GM21367 (cell line): ENCODE measurements at regions not wholly inside any gene's neighbourhood (a gene's known extent, or its start where the extent isn't known, plus 50 kb on each side); places are given as distances from the start of the nearest gene placed in this dataset.

Source experiments
- ATAC-seq: cut with Tn5 transposase; IDR thresholded peaks from one replicate; pipeline ENCODE4 v1.9.1; 2021; ENCODE audit not compliant: unreplicated experiment

GRCh38 chr2:67824186-67824585 is 238.6 kb downstream of the C1D start:
- no peak for ATAC-seq

GRCh38 chr2:67825476-67825875 is 237.3 kb downstream of the C1D start:
- ATAC-seq = no peak

- no peak for ATAC-seq
Measured at GRCh38 chr2:67828066-67828465, 234.7 kb downstream of the C1D start.

- no peak for ATAC-seq
Measured at GRCh38 chr2:67829470-67829869, 233.3 kb downstream of the C1D start.

- ATAC-seq = no peak
Measured at GRCh38 chr2:67833632-67834031, 229.2 kb downstream of the C1D start.

- no peak for ATAC-seq
Measured at GRCh38 chr2:67834482-67834881, 228.3 kb downstream of the C1D start.

- ATAC-seq = no peak
Measured at GRCh38 chr2:67835266-67835665, 227.5 kb downstream of the C1D start.

- ATAC-seq = no peak
Measured at GRCh38 chr2:67836866-67837265, 225.9 kb downstream of the C1D start.

- no peak for ATAC-seq
Measured at GRCh38 chr2:67838205-67838604, 224.6 kb downstream of the C1D start.

GRCh38 chr2:67839242-67839641 is 223.6 kb downstream of the C1D start:
- no peak for ATAC-seq

- no peak for ATAC-seq
Measured at GRCh38 chr2:67839668-67840067, 223.1 kb downstream of the C1D start.

GRCh38 chr2:67840460-67841068 is 222.2 kb downstream of the C1D start:
- peak; percentile 78 for ATAC-seq

GRCh38 chr2:67841711-67842110 is 221.1 kb downstream of the C1D start:
- ATAC-seq = no peak

GRCh38 chr2:67842375-67842959 is 220.3 kb downstream of the C1D start:
- no peak for ATAC-seq

GRCh38 chr2:67844024-67844540 is 218.7 kb downstream of the C1D start:
- no peak for ATAC-seq

- ATAC-seq = no peak
Measured at GRCh38 chr2:67845621-67846369, 217.0 kb downstream of the C1D start.

GRCh38 chr2:67846370-67847070 is 216.3 kb downstream of the C1D start:
- ATAC-seq = no peak

- no peak for ATAC-seq
Measured at GRCh38 chr2:67848551-67849285, 214.1 kb downstream of the C1D start.

GRCh38 chr2:67851016-67851415 is 211.8 kb downstream of the C1D start:
- ATAC-seq = no peak

GRCh38 chr2:67851956-67852824 is 210.6 kb downstream of the C1D start:
- no peak for ATAC-seq
